ENCODE measurements at regions not wholly inside any gene's neighbourhood (a gene's known extent, or its start where the extent isn't known, plus 50 kb on each side); places are given as distances from the start of the nearest gene placed in this dataset.

DNA sequence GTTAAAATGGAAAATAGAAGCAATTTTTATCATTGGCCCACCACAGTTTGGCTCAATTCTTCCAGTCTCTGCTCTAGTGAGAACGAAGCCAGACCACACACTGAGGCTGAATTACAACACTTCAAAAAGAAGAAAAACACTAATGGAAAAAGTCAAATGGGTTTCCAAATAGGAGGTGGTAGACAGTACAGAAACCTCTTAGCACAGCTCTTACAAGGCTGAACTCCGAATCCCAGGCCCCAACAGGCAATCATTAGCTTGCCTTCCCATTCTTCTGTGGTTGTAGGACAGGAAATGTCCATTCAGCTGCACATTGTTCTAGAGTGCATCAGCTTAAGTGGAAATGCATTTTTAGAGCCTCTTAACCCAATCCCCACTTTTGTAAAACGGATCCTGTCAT is 115.1 kb upstream of the MEOX2 start:
- H3K4me3 ChIP-seq (ENCODE audit: low read length), result no peak overlapping the region
- TF ChIP-seq, protein P1, sequence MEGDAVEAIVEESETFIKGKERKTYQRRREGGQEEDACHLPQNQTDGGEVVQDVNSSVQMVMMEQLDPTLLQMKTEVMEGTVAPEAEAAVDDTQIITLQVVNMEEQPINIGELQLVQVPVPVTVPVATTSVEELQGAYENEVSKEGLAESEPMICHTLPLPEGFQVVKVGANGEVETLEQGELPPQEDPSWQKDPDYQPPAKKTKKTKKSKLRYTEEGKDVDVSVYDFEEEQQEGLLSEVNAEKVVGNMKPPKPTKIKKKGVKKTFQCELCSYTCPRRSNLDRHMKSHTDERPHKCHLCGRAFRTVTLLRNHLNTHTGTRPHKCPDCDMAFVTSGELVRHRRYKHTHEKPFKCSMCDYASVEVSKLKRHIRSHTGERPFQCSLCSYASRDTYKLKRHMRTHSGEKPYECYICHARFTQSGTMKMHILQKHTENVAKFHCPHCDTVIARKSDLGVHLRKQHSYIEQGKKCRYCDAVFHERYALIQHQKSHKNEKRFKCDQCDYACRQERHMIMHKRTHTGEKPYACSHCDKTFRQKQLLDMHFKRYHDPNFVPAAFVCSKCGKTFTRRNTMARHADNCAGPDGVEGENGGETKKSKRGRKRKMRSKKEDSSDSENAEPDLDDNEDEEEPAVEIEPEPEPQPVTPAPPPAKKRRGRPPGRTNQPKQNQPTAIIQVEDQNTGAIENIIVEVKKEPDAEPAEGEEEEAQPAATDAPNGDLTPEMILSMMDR (IDR thresholded peaks at IDR 0.05; ENCODE audit: insufficient read depth, low read depth, low read length, missing control alignments), result no peak
- DNase-seq (ENCODE audit: low read depth), result no peak

DNA sequence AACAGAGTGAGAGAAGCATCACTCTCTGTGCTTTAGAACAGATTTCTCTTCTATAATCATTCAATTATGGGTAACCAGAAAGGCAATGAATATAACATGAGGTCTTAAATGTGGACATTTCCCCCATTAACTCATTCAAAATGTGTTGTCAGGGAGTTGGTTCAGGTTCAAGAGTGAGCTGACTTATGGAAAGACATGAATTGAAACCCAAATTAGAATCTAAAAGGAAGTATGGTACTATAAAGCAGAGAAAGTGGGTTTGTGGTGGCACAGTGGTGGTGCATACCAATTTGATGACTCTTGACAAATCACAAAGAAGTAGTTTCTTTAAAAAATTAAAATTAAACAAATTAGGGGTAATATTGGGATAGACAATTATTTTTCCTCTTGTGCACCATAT is 114.6 kb upstream of the MEOX2 start:
- DNase-seq (ENCODE audit: low read depth), result no peak
- H3K4me3 ChIP-seq (ENCODE audit: low read length), result no peak overlapping the region
- TF ChIP-seq, protein P1 (IDR thresholded peaks at IDR 0.05; ENCODE audit: insufficient read depth, low read depth, low read length, missing control alignments), result no peak

DNA sequence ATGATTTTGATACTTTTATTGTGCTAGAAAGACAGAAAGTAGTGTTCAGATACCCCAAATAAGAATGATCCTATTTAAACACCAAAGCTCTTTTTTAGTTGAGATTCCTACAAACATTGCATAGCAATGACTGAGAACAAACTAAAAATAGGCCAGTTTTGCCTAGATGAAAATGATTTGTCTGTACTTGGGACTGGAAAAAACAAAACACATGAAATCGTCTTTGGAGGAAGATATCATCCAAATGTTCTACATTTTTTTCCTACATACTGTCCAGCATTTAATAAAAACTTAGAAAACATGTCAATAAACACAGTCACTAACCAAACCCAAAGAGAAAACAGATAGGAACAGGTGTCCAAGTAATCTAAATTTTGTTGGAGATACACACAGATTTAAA is 111.6 kb upstream of the MEOX2 start:
- no peak for DNase-seq (ENCODE audit: low read depth)
- TF ChIP-seq, protein P1 (IDR thresholded peaks at IDR 0.05; ENCODE audit: insufficient read depth, low read depth, low read length, missing control alignments), result no peak
- no peak overlapping the region for H3K4me3 ChIP-seq (ENCODE audit: low read length)

DNA sequence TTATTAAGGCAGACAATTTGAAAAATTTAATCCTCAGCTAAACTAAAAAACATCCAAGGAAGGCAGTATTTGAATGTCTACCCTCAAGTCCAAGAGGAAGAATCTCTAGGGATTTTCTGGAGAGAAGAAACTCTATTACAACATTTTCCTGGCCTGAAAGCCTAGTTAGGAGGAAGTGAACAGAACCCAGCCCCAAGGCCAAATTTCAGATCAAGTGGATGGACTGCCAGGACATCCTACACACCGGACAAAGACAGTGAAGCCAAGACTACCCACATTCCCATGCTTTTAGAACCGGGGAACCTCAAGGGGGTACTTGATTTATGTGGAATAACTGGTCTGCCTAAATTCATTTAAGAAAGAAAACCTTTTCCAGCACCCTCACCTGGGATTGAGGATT is 108.9 kb upstream of the MEOX2 start:
- DNase-seq (ENCODE audit: low read depth), result no peak
- H3K4me3 ChIP-seq (ENCODE audit: low read length), result no peak overlapping the region
- TF ChIP-seq, protein P1 (IDR thresholded peaks at IDR 0.05; ENCODE audit: insufficient read depth, low read depth, low read length, missing control alignments), result no peak

DNA sequence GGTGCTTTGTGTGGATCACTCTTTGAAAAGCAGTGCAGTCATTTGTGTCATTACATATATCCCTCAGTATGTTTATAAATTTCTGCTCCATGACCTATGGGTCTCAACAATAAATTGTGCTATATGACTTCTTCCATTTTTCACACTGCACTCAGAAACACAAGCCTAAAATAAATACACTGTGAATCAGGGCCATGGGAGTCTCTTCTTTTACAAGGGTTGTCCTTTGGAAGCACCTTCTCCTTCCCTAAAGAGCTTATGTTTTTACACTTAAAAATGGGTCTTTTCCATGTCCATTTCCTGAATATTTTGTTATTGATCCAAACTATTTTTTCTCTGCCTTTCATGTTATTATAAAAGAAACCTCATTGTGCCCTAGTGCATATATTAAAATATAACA is 108.3 kb upstream of the MEOX2 start:
- no peak for DNase-seq (ENCODE audit: low read depth)
- TF ChIP-seq, protein P1 (IDR thresholded peaks at IDR 0.05; ENCODE audit: insufficient read depth, low read depth, low read length, missing control alignments), result no peak
- no peak overlapping the region for H3K4me3 ChIP-seq (ENCODE audit: low read length)

DNA sequence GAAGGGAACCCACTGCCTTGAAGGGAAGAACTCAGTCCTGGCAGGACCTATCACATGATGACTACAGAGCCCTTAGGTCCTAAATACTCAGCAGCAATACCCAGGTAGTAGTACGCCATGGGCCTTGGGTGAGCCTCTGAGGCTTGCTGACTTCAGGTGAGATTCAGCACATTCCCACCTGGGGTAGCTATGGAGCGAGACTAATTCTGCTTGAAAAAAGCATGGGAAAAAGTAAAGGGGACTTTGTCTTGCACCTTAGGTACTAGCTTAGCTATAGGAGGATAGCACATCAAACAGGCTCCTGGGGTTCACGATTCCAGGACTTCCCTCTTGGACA is 98.2 kb upstream of the MEOX2 start:
- no peak overlapping the region for H3K4me3 ChIP-seq (ENCODE audit: low read length)
- no peak for DNase-seq (ENCODE audit: low read depth)
- TF ChIP-seq, protein P1 (IDR thresholded peaks at IDR 0.05; ENCODE audit: insufficient read depth, low read depth, low read length, missing control alignments), result no peak

DNA sequence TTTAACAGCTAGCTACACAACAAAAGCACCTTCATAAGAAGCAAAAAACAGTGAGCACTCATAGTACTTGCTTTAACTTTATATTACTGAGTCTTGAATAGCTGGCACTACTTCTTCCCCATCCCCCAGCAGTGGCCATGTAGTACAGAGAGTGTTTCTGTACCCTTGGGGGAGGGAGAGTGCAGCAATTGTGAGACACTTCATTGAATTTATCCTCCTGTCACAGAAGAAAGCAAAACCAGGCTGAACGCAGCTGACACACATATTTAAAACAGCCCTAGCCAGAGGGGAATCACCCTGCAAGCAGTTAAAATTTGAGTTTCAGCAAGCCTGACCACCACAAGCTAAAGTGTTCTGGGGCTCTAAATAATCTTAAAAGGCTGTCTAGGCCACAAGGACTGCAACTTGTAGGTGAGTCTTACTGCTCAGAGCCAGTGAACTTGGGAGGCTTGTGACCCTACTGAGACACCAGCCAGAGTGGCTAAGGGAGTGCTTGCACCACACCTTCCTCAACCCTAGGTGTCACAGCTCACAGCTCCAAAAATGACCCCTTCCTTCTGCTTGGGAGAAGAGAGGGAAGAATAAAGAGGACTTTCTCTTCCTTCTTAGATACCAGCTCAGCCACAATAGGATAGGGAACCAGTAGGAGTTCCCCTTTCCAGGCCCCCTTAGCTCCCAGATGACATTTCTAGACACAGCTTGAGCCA is 97.7 kb upstream of the MEOX2 start:
- no peak overlapping the region for H3K4me3 ChIP-seq (ENCODE audit: low read length)
- no peak for DNase-seq (ENCODE audit: low read depth)
- TF ChIP-seq, protein P1 (IDR thresholded peaks at IDR 0.05; ENCODE audit: insufficient read depth, low read depth, low read length, missing control alignments), result no peak
